ENCODE measurements at regions not wholly inside any gene's neighbourhood (a gene's known extent, or its start where the extent isn't known, plus 50 kb on each side); places are given as distances from the start of the nearest gene placed in this dataset.

GRCh38 chr5:145506185-145506850, 328.8 kb downstream of the PRELID2 start:
- TF ChIP-seq GABPA (IDR thresholded peaks at IDR 0.05; ENCODE audit: low read depth) (no peak), POLR2AphosphoS5 (IDR thresholded peaks at IDR 0.05; ENCODE audit: low read depth) (no peak), CTCF (IDR thresholded peaks at IDR 0.05; ENCODE audit: insufficient read depth, low read length) (no peak)
